ENCODE measurements at regions not wholly inside any gene's neighbourhood (a gene's known extent, or its start where the extent isn't known, plus 50 kb on each side); places are given as distances from the start of the nearest gene placed in this dataset.

DNA sequence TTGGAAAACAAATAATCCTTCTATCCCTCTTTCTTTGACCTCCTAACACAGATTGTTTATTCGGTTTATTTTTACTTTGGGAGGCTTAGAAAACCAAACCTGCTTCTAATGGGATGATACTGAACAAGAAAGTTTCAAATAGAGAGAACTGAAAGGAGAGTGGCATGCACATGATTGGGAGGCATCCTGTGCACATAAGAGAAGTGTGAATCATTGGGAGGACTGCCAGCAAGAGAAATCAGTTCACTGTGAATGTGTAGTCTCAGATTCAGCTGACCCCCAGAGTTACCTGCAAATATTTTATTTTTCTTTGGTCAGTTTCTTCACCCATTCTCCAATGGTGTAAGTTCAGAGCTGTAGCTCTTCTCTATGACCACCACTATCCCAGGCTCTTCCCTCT, 1363.2 kb upstream of the ACVR2A start:
- DNase-seq (ENCODE audit: low read depth in 4 of 4, low spot score in 3 of 4) = no peak

DNA sequence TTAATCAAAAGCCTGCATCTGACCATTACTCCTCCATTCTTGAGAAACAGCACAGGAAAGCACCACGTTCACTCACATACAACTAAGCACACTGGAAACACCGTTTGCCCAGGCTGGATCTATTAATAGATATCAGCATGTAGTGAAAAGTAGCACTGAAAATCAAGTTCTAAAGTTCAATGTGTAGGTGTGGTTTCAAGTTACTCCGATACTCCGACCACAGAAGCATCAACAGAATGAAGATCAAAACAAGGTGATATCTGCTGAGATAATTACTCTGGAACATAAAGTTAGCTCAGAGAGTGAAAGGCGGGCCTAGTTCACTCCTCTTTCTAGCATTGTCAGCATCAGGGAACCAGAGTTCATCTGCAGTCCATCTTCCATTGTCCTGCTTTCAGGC, 1367.4 kb upstream of the ACVR2A start:
- DNase-seq (ENCODE audit: low read depth in 4 of 4, low spot score in 3 of 4) = no peak

DNA sequence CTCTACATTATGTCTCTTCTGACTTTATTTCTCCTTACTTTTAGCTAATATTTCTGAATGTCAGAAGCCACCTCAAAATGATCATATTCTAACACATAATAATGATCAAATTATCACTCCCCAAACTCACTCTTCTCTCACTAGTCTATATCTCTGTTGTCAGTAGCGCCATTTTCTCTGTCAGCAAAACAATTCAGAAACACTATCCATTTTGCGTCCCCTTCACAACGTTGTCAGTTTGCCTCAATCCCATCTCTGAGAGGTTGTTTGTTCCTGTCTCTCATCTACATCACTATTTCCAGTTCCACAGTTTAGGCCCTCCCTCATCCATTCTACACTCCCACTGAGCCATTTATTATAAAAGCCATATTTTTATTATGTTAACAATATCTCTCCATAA, 1376.3 kb upstream of the ACVR2A start:
- no peak for DNase-seq (ENCODE audit: low read depth in 4 of 4, low spot score in 3 of 4)

DNA sequence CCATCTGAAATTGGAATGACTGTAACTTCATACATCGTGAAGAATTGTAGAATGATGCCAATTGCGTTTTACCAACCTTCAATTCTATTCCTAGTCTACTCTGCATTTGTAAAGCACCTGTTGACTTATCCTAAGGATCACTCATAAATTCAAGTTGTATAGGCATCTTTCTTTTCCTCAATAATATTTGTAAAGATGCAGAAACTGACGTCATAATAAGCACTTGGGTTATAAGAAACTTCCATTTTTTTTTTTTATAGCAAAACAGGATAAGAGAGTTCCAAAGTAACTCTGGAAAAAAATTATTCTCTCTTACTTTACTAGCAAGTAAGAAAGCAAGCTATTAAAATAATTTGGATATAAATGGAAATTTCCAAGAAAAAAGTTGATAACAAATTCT, 1377.4 kb upstream of the ACVR2A start:
- no peak for DNase-seq (ENCODE audit: low read depth in 4 of 4, low spot score in 3 of 4)

DNA sequence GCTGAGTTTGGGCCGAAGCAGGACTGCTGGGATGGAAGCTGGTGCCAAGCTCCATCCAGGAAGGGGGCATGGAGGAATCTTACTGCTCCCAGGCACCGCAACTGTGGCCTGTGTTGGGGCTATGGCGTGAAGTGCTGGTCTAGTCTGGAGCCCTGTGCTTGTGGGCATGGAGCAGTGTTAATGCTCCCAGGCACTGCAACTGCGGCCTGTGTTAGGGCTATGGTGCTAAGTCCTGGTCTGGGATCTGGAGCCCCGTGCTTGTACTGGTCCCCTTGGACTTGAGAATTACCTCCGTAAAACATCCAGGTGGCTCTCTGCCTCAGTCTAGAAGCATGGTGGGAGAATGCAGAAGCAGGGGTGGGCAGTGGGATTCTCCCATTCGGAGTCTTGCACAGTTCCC, 1379.4 kb upstream of the ACVR2A start:
- no peak for DNase-seq (ENCODE audit: low read depth in 4 of 4, low spot score in 3 of 4)

DNA sequence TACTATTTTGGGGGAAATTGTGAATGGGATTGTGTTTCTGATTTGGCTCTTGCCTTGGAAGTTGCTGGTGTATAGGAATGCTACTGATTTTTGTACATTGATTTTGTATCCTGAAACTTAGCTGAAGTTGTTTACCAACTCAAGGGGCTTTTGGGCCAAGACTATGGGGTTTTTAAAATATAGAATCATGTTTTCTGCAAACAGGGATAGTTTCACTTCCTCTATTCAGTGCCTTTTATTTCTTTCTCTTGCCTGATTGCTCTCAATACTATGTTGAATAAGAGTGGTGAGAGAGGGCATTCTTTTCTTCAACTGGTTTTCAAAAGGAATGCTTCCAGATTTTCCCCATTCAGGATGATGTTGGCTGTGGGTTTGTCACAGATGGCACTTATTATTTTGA, 1383.8 kb upstream of the ACVR2A start:
- no peak for DNase-seq (ENCODE audit: low read depth in 4 of 4, low spot score in 3 of 4)

DNA sequence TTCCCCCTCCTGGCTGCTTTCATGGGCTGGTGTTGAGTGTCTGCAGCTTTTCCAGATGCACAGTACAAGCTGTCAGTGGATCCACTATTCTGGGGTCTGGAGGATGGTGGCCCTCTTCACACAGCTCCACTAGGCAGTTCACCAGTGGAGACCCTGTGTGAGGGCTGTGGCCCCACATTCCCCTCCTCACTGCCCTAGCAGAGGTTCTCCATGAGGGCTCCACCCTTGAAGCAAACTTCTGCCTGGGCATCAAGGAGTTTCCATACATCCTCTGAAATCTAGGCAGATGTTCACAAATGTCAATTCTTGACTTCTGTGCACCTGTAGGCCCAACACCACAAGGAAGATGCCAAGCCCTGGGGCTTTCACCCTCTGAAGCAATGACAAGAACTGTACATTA, 1386.2 kb upstream of the ACVR2A start:
- no peak for DNase-seq (ENCODE audit: low read depth in 4 of 4, low spot score in 3 of 4)

DNA sequence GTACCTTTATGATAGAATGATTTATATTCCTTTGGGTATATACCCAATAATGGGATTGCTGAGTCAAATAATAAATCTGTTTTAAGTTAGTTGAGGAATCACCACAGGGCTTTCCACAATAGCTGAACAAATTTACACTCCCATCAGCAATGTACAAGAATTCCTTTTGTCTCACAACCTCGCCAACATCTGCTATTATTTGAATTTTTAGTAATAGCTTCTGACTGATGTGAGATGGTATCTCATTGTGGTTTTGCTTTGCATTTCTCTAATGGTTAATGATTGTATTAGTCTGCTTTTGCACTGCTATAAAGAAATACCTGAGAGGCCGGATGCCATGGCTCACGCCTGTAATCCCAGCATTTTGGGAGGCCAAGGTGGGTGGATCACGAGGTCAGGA, 1387.6 kb upstream of the ACVR2A start:
- no peak for DNase-seq (ENCODE audit: low read depth in 4 of 4, low spot score in 3 of 4)

DNA sequence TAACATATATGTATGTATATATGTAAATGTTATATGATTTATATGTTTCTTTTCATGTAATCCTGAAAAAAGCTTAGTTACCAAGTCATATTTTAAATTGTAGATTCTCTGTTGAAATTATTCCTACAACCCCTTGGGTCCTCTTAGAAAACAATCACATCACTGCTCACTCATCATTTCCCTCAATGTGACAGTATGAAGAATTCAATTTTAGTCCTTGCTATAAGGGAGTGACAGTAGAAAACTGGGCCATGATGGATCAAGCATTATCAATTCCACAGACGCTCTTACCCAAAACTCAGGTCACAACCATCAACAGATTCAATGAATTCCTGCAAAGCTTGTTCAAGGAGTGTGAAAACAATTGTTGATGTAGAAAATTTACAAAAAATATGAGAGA, 1389.5 kb upstream of the ACVR2A start:
- no peak for DNase-seq (ENCODE audit: low read depth in 4 of 4, low spot score in 3 of 4)

DNA sequence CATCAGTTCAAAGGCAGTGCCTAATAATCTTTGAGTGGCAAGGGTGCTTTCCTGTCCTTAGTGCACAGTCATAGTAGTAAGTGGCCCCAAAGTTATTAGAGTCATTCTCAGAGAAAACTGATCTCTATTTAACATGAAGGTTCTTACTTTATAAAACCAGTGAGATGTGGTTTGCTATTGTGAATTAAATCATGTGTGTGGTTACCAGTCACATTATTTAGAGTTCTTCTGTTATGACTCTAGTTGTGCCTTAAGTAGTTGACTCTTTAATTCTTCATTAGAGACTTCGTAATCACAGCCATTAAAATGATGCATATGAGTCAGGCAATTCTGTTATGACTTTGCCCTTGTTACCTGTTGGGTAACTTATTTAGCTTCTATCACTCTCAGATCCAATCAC, 1392.9 kb upstream of the ACVR2A start:
- no peak for DNase-seq (ENCODE audit: low read depth in 4 of 4, low spot score in 3 of 4)

DNA sequence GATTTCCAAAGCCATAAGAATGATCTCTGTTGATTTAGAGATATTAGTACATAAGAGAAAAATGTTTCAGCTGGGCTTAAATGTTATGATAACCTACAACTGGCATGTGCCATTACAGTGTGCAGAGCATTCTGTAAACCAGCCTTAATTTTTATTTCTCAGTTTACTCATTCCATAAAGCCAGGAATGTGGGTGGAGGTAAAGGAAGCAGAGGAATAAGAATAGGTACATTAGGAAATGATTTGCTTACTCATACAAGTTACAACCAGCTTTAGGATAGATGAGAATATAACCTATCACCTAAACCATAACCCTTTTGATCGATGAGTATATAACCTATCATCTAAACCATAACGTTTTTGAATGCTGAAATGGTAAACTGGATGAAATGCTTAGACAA, 1394.7 kb upstream of the ACVR2A start:
- DNase-seq (ENCODE audit: low read depth in 4 of 4, low spot score in 3 of 4) = no peak

DNA sequence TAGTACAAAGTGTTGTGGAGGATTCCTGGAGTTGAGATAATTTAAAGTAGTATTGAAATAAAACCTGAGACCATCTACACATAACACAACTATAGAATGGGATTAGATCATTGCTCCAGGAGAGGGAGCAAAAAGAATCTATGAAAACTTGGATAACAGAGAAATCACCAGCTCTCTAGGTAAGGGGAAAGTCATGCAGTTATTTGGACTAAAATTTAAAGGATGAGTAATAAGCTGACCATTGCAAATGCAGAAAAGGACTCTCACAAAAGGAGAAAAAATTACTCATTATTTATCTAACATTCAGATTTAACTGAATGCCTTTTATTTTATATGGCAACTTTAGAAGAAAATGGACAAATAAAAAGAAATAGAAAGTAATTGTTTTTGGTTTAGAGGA, 1399.8 kb upstream of the ACVR2A start:
- DNase-seq (ENCODE audit: low read depth in 4 of 4, low spot score in 3 of 4) = no peak

DNA sequence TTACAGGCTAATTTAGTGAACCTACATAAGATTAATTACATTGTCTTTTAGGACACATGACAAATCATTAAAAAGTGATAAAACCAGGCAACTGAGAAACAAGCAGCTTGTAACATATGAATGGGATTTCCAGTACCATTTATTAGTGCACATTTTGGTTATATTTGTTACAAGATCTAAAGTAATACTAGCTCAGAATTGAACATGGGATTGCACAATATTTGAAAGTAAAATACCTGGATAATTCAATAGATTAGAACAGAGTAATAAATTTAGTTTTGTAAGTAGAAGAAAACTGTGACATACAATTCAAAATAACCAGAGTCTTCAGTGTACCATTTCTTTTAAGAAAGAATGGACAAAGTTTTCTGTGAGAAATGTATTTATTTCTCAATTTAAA, 1400.7 kb upstream of the ACVR2A start:
- DNase-seq (ENCODE audit: low read depth in 4 of 4, low spot score in 3 of 4) = no peak

DNA sequence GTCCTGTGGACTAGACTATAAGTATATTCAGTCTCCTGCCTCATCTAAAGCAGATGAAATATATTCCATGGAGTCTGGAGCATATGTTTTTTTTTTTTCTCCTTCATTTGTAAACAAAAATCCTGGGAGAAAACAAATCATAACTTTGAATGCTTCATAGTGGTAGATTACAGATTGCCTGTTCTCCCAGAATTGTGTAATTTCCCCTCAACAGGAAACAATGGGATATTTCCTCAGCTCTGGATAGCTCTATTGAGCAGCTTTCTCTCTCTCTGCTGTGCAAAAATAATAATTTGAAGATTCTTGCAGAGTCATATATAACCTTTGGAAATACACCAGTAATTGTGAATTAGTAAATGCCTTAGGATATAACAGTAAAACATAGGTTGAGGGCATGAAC, 1406.6 kb upstream of the ACVR2A start:
- DNase-seq (ENCODE audit: low read depth in 4 of 4, low spot score in 3 of 4) = no peak

DNA sequence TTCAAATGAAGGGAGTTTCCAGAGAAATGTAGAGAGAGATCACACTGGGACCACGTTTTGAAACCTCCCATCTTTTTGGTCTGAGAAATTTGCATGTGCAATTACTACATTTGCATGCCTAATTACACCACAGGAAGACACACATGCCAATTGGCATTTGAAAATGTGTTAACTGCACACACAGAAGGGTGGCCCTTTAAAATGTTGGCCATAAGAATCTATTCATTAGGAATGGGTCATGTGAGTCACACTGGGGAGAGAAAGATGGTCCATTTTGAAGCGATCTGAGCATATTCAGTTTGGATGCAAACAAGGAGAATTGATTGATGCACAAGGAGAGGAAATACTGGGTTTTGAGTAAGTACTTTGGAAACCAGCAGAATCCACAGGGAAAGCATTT, 1407.1 kb upstream of the ACVR2A start:
- DNase-seq (ENCODE audit: low read depth in 4 of 4, low spot score in 3 of 4) = no peak

DNA sequence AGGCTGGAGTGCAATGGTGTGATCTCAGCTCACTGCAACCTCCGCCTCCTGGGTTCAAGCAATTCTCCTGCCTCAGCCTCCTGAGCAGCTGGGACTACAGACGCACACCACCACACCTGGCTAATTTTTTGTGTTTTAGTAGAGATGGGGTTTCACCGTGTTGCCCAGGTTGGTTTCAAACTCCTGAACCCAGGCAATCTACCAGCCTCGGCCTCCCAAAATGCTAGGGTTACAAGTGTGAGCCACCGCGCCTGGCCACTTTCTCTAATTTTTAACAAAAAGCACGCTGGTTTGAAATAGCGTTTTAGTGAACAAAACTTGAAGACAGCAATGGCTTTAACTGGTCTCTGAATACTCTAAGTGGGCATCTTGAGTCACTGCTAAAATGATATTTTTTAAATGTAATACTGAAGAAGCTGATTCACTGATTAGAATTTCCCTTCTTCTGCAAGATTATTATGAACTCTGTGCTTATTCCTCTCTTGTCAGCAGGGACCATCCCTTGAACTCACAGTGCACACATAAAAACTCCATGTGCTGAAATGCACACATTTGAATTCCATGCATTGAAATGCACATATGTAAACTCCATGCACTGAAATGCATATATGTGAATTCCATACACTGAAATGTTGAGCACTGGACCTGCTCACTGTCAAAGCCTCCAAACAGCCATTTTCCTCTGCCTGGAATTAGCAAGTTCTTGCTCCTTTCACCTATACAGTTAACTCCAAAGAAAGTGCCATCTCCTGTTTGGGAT, 1411.5 kb upstream of the ACVR2A start:
- DNase-seq (ENCODE audit: low read depth in 4 of 4, low spot score in 3 of 4) = no peak

DNA sequence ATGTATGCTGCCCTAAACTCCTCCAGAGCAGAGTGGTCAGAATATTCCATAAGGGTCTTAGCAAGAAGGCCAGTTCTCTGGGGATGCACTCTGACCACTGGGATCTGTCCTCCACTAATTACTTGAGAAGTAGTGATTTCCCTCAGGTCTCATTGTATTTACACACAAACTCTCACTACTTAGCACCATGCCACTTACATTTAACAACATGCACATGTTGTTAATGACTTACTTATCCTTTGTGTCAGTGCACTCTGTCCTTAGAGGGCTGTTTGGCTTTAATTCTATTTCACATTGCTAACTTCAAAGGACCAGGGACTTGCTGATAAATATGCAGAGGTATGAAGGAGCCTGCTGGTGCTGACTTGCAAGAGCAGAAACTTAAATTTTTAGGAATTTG, 1415.5 kb upstream of the ACVR2A start:
- no peak for DNase-seq (ENCODE audit: low read depth in 4 of 4, low spot score in 3 of 4)

DNA sequence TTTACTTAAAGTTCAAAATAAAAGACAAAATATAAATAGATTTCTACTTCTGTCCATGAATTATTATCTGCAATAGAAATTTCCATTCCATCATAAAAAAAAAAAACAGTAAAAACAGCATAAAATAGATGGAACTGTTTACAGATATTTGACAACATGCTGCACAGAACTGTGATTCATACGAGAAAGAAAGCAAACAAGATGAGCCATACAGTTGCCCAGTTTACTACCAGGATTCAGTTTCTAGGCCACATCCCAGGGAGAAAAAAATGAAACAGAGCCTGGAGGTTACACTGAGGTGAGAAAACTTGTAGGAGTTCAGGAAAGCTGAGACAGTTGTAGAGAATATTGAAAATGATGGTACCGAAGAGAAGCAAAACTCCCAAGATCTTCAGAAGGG, 1426.9 kb upstream of the ACVR2A start:
- DNase-seq (ENCODE audit: low read depth in 4 of 4, low spot score in 3 of 4) = no peak

DNA sequence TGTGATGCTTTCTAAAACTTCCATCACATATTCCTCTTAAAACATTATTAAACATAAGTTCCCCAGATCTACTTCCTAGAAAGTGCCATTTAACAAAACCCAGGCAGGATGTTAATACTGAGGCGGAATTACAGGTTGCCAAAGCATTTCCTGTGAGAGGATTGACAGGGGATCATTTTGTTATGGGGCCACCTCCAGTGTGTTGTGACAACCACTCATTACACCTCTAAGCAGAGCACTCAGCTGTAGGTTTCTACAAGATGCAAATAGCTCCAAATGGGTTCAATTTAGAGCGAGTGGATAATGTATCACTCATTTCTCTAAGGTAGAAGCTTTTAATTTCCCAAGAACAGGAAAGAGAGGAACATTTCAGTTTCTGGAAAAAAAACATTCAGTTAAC, 1429.5 kb upstream of the ACVR2A start:
- no peak for DNase-seq (ENCODE audit: low read depth in 4 of 4, low spot score in 3 of 4)

DNA sequence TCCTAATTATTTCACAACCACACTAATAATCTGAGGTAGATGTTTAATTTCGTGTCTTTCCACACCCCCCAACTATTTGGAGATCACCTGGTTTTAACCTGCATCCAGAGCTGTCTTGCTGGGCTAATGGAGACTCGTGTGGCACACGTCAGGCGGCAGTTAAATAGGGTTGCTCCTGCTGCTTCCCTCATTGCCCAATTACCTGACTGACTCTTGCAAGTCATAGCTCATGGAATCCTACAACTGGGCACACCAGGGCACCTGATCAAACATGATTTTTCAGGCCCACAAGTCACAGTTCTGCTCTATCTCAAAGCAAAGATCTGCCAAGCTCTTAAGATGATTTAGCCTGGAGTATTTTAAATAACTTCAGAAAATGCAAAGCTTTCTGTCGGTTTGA, 1430.4 kb upstream of the ACVR2A start:
- no peak for DNase-seq (ENCODE audit: low read depth in 4 of 4, low spot score in 3 of 4)

DNA sequence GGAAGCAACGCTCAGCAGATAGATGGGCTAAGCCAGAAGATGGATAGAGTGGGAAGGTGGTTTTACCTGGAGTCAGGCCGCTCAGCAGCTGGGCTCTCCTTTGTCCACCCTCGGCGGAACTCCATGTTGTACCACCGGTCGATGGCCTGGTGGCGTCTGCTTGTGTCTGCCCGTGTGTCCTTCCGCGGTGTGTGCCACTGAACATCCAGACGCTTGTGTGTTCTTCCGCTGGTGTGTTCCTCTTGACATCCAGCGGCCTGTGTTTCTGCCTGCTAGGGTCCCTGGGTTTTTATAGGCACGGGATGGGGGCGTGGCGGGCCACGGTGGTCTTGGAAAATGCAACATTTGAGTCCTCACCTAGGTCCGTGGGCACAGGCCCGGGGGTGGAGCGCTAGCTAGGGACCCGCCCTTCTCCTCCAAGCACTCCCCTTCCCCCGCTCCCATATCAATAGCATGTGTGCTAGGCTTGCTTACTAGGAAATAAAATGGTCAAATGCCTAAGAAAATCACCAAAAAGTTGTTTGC, 1431.7 kb upstream of the ACVR2A start:
- DNase-seq (ENCODE audit: low read depth in 4 of 4, low spot score in 3 of 4) = no peak

DNA sequence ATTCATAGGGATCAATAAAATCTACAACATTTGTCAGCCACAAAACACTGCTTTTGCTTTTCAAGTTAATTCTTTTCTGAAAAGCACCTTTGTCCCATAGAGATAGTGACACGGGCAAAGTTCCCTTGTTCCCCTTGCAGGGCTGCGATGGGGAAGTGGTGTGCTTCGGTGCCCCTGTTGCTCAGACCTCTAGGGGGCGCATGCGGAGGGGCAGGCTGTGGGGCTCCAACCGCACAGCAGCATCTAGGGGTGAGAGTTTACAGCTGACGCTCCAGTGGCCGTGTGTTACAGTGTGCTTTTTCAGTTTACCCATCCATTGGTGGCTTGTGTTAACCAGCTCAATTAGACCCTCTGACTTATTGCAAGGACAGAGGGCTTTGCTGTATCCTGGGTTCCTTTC, 1432.2 kb upstream of the ACVR2A start:
- no peak for DNase-seq (ENCODE audit: low read depth in 4 of 4, low spot score in 3 of 4)
